ENCODE measurements at regions not wholly inside any gene's neighbourhood (a gene's known extent, or its start where the extent isn't known, plus 50 kb on each side); places are given as distances from the start of the nearest gene placed in this dataset.

DNA sequence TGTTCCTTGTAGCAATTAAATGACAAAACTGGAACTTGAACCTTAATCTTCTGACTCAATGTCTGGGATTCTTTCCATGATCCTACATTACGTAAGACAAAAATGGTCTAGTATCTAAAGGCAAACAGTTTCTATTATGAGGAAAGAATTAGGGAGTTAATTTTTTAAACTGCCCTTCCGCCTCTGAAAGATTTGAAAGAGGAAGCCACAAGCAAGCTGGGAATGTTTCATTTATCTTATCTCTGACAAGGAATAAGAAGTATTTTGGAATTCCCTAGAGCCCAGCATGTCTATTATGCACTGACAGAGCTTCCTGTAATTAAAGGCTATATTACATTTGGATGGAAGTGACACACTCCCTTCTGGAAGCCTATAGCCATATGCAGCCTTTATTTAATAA, 558.8 kb upstream of the CDH2 start:
- Histone ChIP-seq H3K9me3 (replicated peaks; ENCODE audit: control insufficient read depth, insufficient read depth, low read length) (no peaks in the 10 kb centered on the region), H3K4me1 (ENCODE audit: control insufficient read depth, insufficient read depth, low read length) (no peaks in the 10 kb centered on the region), H3K36me3 (ENCODE audit: control insufficient read depth in 2 of 2, insufficient read depth in 2 of 2, low read length in 1 of 2) (no peaks in the 10 kb centered on the region), H2AFZ (ENCODE audit: control insufficient read depth, low read depth, low read length) (no peak overlapping the region), H4K20me1 (ENCODE audit: control insufficient read depth, insufficient read depth) (no peaks in the 10 kb centered on the region; the same call in 1 of the 2 replicates), H3K27me3 (replicated peaks in 1 of 2; ENCODE audit: control insufficient read depth in 2 of 2, insufficient read depth in 2 of 2, low read length in 1 of 2) (no peaks in the 10 kb centered on the region), H3K4me2 (ENCODE audit: control insufficient read depth, insufficient read depth) (no peak overlapping the region), H3K79me2 (ENCODE audit: control insufficient read depth, insufficient read depth, low read length) (no peaks in the 10 kb centered on the region), H3K27ac (ENCODE audit: control insufficient read depth, insufficient read depth) (no peak overlapping the region), H3K4me3 (no peak overlapping the region), H3K9ac (ENCODE audit: control insufficient read depth, insufficient read depth, low read length) (no peak overlapping the region)
- WGBS (ENCODE audit: insufficient coverage, insufficient replicate concordance, low lambda C conversion rate, missing lambda C conversion rate) = 68% methylated on average over 2 of the region's 2 CpGs
- ChIA-PET POLR2A (no interaction called here), SMC1A (ENCODE audit: uncharacterized antibody, unreplicated experiment) (no interaction called here), CTCF (no interaction called here), RAD21 (ENCODE audit: unreplicated experiment) (no interaction called here)
- intact Hi-C loops (cut with micrococcal nuclease; ENCODE audit: unreplicated experiment) (no loop called here), in situ Hi-C loops (cut with MboI) (no loop called here)
- DNase-seq (ENCODE audit: low read depth, low spot score) (no peak), ATAC-seq (no peak), FAIRE-seq (no peak)
- BruUV-seq (replicated peaks) = no TSS peak
- TF ChIP-seq DPF2 (IDR thresholded peaks at IDR 0.05) = no peak
- TF ChIP-seq, protein P1, sequence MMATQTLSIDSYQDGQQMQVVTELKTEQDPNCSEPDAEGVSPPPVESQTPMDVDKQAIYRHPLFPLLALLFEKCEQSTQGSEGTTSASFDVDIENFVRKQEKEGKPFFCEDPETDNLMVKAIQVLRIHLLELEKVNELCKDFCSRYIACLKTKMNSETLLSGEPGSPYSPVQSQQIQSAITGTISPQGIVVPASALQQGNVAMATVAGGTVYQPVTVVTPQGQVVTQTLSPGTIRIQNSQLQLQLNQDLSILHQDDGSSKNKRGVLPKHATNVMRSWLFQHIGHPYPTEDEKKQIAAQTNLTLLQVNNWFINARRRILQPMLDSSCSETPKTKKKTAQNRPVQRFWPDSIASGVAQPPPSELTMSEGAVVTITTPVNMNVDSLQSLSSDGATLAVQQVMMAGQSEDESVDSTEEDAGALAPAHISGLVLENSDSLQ (IDR thresholded peaks at IDR 0.05) = no peak
- no peak for TF ChIP-seq KLF5 (IDR thresholded peaks at IDR 0.05; ENCODE audit: partially characterized antibody)
- no peak for TF ChIP-seq NRF1 (conservative IDR thresholded peaks at IDR 0.05; ENCODE audit: low read depth, low read length)
- TF ChIP-seq MYC (IDR thresholded peaks at IDR 0.05; ENCODE audit: insufficient read depth, insufficient read length, insufficient replicate concordance, low read length, severe bottlenecking) = no peak

DNA sequence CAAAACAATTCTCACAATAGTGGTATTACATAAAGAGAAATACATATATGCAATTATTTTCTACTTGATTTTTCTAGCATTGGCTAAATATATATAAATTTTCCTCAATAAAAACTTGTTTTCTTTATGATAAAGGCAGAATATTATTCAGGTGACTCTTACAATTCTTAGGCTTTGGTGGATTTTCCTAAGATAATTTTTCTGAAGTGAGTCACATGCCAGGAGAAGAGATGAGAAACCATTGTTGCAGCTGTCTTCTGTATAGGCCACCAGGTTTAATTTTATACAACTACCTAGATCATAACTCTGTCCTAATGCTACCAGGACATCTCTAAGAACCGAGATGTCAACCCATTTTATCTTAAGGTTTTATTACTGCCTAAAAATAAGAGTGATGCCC, 552.4 kb upstream of the CDH2 start:
- Histone ChIP-seq H3K9me3 (replicated peaks; ENCODE audit: control insufficient read depth, insufficient read depth, low read length) (no peaks in the 10 kb centered on the region), H3K4me3 (no peak overlapping the region), H3K79me2 (ENCODE audit: control insufficient read depth, insufficient read depth, low read length) (no peaks in the 10 kb centered on the region), H3K4me1 (ENCODE audit: control insufficient read depth, insufficient read depth, low read length) (no peaks in the 10 kb centered on the region), H2AFZ (ENCODE audit: control insufficient read depth, low read depth, low read length) (no peak overlapping the region), H3K27me3 (replicated peaks in 1 of 2; ENCODE audit: control insufficient read depth in 2 of 2, insufficient read depth in 2 of 2, low read length in 1 of 2) (no peaks in the 10 kb centered on the region), H4K20me1 (ENCODE audit: control insufficient read depth, insufficient read depth) (no peaks in the 10 kb centered on the region; the same call in 1 of the 2 replicates), H3K9ac (ENCODE audit: control insufficient read depth, insufficient read depth, low read length) (no peak overlapping the region), H3K27ac (ENCODE audit: control insufficient read depth, insufficient read depth) (no peak overlapping the region), H3K36me3 (ENCODE audit: control insufficient read depth in 2 of 2, insufficient read depth in 2 of 2, low read length in 1 of 2) (no peaks in the 10 kb centered on the region), H3K4me2 (ENCODE audit: control insufficient read depth, insufficient read depth) (no peak overlapping the region)
- intact Hi-C loops (cut with micrococcal nuclease; ENCODE audit: unreplicated experiment) = no loop called here
- ChIA-PET SMC1A (ENCODE audit: uncharacterized antibody, unreplicated experiment) (interaction anchor here (0.6 kb wide), 1 partner anchor 60 kb away, joined by 3 read pairs; no protein-coding TSS in a partner anchor), RAD21 (ENCODE audit: unreplicated experiment) (no interaction called here), POLR2A (no interaction called here), CTCF (no interaction called here)
- in situ Hi-C loops (cut with MboI) = no loop called here
- FAIRE-seq (no peak), DNase-seq (ENCODE audit: low read depth, low spot score) (no peak), ATAC-seq (no peak)
- 0% methylated on average over 1 of the region's 1 CpG for WGBS (ENCODE audit: insufficient coverage, insufficient replicate concordance, low lambda C conversion rate, missing lambda C conversion rate)
- BruUV-seq (replicated peaks) = no TSS peak
- TF ChIP-seq YY1 (IDR thresholded peaks at IDR 0.05; ENCODE audit: low read depth, low read length) (no peak), PAX5 (IDR thresholded peaks at IDR 0.05; ENCODE audit: borderline replicate concordance, low read depth, low read length) (no peak), ASH2L (IDR thresholded peaks at IDR 0.05; ENCODE audit: borderline replicate concordance, low read depth) (no peak), SREBF2 (IDR thresholded peaks at IDR 0.05; ENCODE audit: low read length) (no peak), IKZF1 (conservative IDR thresholded peaks at IDR 0.05) (no peak), CBX3 (IDR thresholded peaks at IDR 0.05; ENCODE audit: borderline replicate concordance, low read depth) (no peak), EZH2 (IDR thresholded peaks at IDR 0.05; ENCODE audit: borderline replicate concordance, control insufficient read depth, low read depth, low read length) (no peak)
- TF ChIP-seq, protein P2, sequence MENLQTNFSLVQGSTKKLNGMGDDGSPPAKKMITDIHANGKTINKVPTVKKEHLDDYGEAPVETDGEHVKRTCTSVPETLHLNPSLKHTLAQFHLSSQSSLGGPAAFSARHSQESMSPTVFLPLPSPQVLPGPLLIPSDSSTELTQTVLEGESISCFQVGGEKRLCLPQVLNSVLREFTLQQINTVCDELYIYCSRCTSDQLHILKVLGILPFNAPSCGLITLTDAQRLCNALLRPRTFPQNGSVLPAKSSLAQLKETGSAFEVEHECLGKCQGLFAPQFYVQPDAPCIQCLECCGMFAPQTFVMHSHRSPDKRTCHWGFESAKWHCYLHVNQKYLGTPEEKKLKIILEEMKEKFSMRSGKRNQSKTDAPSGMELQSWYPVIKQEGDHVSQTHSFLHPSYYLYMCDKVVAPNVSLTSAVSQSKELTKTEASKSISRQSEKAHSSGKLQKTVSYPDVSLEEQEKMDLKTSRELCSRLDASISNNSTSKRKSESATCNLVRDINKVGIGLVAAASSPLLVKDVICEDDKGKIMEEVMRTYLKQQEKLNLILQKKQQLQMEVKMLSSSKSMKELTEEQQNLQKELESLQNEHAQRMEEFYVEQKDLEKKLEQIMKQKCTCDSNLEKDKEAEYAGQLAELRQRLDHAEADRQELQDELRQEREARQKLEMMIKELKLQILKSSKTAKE (IDR thresholded peaks at IDR 0.05; ENCODE audit: low read depth, poor library complexity, severe bottlenecking) = no peak
